Keratinocyte (primary cell): ENCODE measurements at regions not wholly inside any gene's neighbourhood (a gene's known extent, or its start where the extent isn't known, plus 50 kb on each side); places are given as distances from the start of the nearest gene placed in this dataset.

ENCODE experiments used
- DNase-seq: peaks from one replicate; pipeline ENCODE4 v3.0.0-alpha.2; 2011; ENCODE audit warnings: low read depth, missing footprints, low spot score
- FAIRE-seq: peaks from 2 replicates; lab custom pipeline; 2011; peaks lifted over from hg19 to GRCh38; lab: Jason Lieb, UNC
- H2AFZ ChIP-seq: 2 replicates; pipeline ENCODE4 v1.6.0; 2012; ENCODE audit warnings: low read length, control low read depth, inconsistent platforms; ENCODE audit not compliant: control insufficient read depth
- H3K27ac ChIP-seq: 2 replicates; pipeline ENCODE4 v1.5.1; 2011; ENCODE audit warnings: low read length; ENCODE audit not compliant: control insufficient read depth, insufficient read depth
- H3K27me3 ChIP-seq: 3 replicates; pipeline ENCODE4 v1.6.0; 2011; ENCODE audit warnings: low read length; ENCODE audit not compliant: control insufficient read depth, insufficient read depth; ENCODE audit errors: extremely low read depth
- H3K36me3 ChIP-seq, 2 experiments: 2 replicates in 1 of 2; 3 replicates in 1 of 2; pipeline ENCODE4 v1.5.1; 2011; ENCODE audit warnings: low read length in 2 of 2, mild to moderate bottlenecking in 1 of 2; ENCODE audit not compliant: control insufficient read depth in 2 of 2, insufficient read depth in 2 of 2; ENCODE audit errors: extremely low read depth in 1 of 2
- H3K4me1 ChIP-seq: 3 replicates; pipeline ENCODE4 v1.5.1; 2011; ENCODE audit warnings: low read length; ENCODE audit not compliant: control insufficient read depth, insufficient read depth; ENCODE audit errors: extremely low read depth
- H3K4me2 ChIP-seq: 3 replicates; pipeline ENCODE4 v1.6.0; 2011; ENCODE audit warnings: low read depth, low read length; ENCODE audit not compliant: control insufficient read depth, insufficient read depth; ENCODE audit errors: extremely low read depth
- H3K4me3 ChIP-seq, 3 experiments: fragments of 200-600 bp in 1 of 3; sonication (generic) in 1 of 3; 2 replicates in 2 of 3; 3 replicates in 1 of 3; pipeline ENCODE4 v1.5.1; 2011 to 2016; ENCODE audit warnings: low read length in 3 of 3, mild to moderate bottlenecking in 3 of 3, control low read depth in 2 of 3, inconsistent platforms in 1 of 3, low read depth in 1 of 3, mixed read lengths in 1 of 3, mixed run types in 1 of 3, moderate library complexity in 1 of 3; ENCODE audit not compliant: control insufficient read depth in 2 of 3, insufficient read depth in 2 of 3; ENCODE audit errors: extremely low read depth in 1 of 3
- H3K79me2 ChIP-seq: 2 replicates; pipeline ENCODE4 v1.6.0; 2012; ENCODE audit warnings: low read length; ENCODE audit not compliant: control insufficient read depth, insufficient read depth
- H3K9ac ChIP-seq: 3 replicates; pipeline ENCODE4 v1.6.0; 2011; ENCODE audit warnings: low read length; ENCODE audit not compliant: control insufficient read depth, insufficient read depth; ENCODE audit errors: extremely low read depth
- H3K9me1 ChIP-seq: 3 replicates; pipeline ENCODE4 v1.6.0; 2011; ENCODE audit warnings: low read length; ENCODE audit not compliant: control insufficient read depth, insufficient read depth; ENCODE audit errors: extremely low read depth
- H3K9me3 ChIP-seq: 2 replicates; pipeline ENCODE4 v1.5.1; 2012; ENCODE audit warnings: low read depth, low read length; ENCODE audit not compliant: control insufficient read depth
- H4K20me1 ChIP-seq: 3 replicates; pipeline ENCODE4 v1.6.0; 2011; ENCODE audit warnings: low read length; ENCODE audit not compliant: control insufficient read depth, insufficient read depth; ENCODE audit errors: extremely low read depth
- CTCF ChIP-seq, 3 experiments: IDR thresholded peaks in 1 of 3; conservative IDR thresholded peaks in 1 of 3; optimal IDR thresholded peaks in 1 of 3; 2 replicates in 2 of 3; 3 replicates in 1 of 3; pipeline versions ENCODE3 to v1.5.1; 2011; ENCODE audit warnings: low read length in 3 of 3, mild to moderate bottlenecking in 3 of 3, moderate library complexity in 2 of 3, control low read depth in 1 of 3, inconsistent platforms in 1 of 3; ENCODE audit not compliant: insufficient read depth in 2 of 3; ENCODE audit errors: extremely low read depth in 1 of 3
- EZH2 ChIP-seq: IDR thresholded peaks from one replicate; pipeline ENCODE4 v1.6.1; 2012; ENCODE audit warnings: inconsistent platforms, mild to moderate bottlenecking, low read length, moderate library complexity
- dilution Hi-C: fragments of 300-500 bp; cut with MboI; formaldehyde crosslinking; loops from one replicate; pipeline ENCODE4 v1.7.0; 2020; ENCODE audit warnings: low sequenced_read_pairs; ENCODE audit not compliant: extremely low pct_ligation_motif_present

GRCh38 chr15:53107855-53108254, 317.7 kb upstream of the ONECUT1 start:
- Histone ChIP-seq H4K20me1 (no peaks in the 10 kb centered on the region), H3K36me3 (no peaks in the 10 kb centered on the region), H3K79me2 (no peaks in the 10 kb centered on the region), H3K9ac (no peak overlapping the region), H3K4me3 (no peak overlapping the region), H3K27ac (no peak overlapping the region), H3K9me3 (no peaks in the 10 kb centered on the region), H2AFZ (no peak overlapping the region), H3K27me3 (no peaks in the 10 kb centered on the region), H3K4me1 (no peaks in the 10 kb centered on the region), H3K9me1 (no peaks in the 10 kb centered on the region), H3K4me2 (no peak overlapping the region)
- DNase-seq (no peak), FAIRE-seq (no peak)
- no peak for TF ChIP-seq CTCF (optimal IDR thresholded peaks at IDR 0.05 in 1 of 3, IDR thresholded peaks at IDR 0.05 in 1 of 3, conservative IDR thresholded peaks at IDR 0.05 in 1 of 3; ENCODE audit: extremely low read depth in 1 of 3, insufficient read depth in 2 of 3, low read length in 3 of 3)
- no peak for TF ChIP-seq EZH2
- dilution Hi-C loops: no loop called here

- Histone ChIP-seq H3K36me3 (no peaks in the 10 kb centered on the region), H3K27me3 (no peaks in the 10 kb centered on the region), H3K9me1 (no peaks in the 10 kb centered on the region), H4K20me1 (no peaks in the 10 kb centered on the region), H3K27ac (no peak overlapping the region), H2AFZ (no peak overlapping the region), H3K4me1 (no peaks in the 10 kb centered on the region), H3K9me3 (no peaks in the 10 kb centered on the region), H3K4me3 (no peak overlapping the region), H3K9ac (no peak overlapping the region), H3K4me2 (no peak overlapping the region), H3K79me2 (no peaks in the 10 kb centered on the region)
- dilution Hi-C loops: no loop called here
- DNase-seq (no peak), FAIRE-seq (no peak)
- TF ChIP-seq CTCF (optimal IDR thresholded peaks at IDR 0.05 in 1 of 3, IDR thresholded peaks at IDR 0.05 in 1 of 3, conservative IDR thresholded peaks at IDR 0.05 in 1 of 3; ENCODE audit: extremely low read depth in 1 of 3, insufficient read depth in 2 of 3, low read length in 3 of 3) (no peak), EZH2 (no peak)
These were observed 316.6 kb upstream of the ONECUT1 start for GRCh38 chr15:53106505-53107286.
